Panc1 (cell line): ENCODE measurements at regions not wholly inside any gene's neighbourhood (a gene's known extent, or its start where the extent isn't known, plus 50 kb on each side); places are given as distances from the start of the nearest gene placed in this dataset.

Experiments
- ATAC-seq: fragments of 200-7000 bp; cut with Tn5 transposase; 2 replicates; pipeline ENCODE4 v1.9.1; 2020; ENCODE audit warnings: mild to moderate bottlenecking, moderate library complexity
- BruUV-seq: library from RNA; stranded (reverse); fragments of 400-500 nt; replicated peaks from 2 replicates; lab custom pipeline; 2021; lab: Mats Ljungman, UMichigan
- CTCF ChIA-PET: fragments of 300-600 bp; sonication (Branson Sonifier 250); formaldehyde crosslinking; loops from one replicate; lab custom pipeline; 2022; ENCODE audit warnings: antibody characterized with exemption; lab: Charles Lee
- POLR2A ChIA-PET: fragments of 300-600 bp; sonication (Branson Sonifier 250); formaldehyde crosslinking; loops from one replicate; lab custom pipeline; 2022; ENCODE audit warnings: antibody characterized with exemption; lab: Charles Lee
- DNase-seq: peaks from one replicate; pipeline ENCODE4 v3.0.0-alpha.2; 2010; ENCODE audit warnings: low read depth, low spot score
- H3K27ac ChIP-seq: 2 replicates; pipeline ENCODE4 v1.5.1; 2011; ENCODE audit warnings: mild to moderate bottlenecking, low read length, inconsistent platforms
- H3K27me3 ChIP-seq: fragments of 200-500 bp; sonication (Bioruptor generic); 2 replicates; pipeline ENCODE4 v1.6.0; 2014; ENCODE audit warnings: low read length, inconsistent platforms; ENCODE audit not compliant: control insufficient read depth, insufficient read depth
- H3K36me3 ChIP-seq: fragments of 200-500 bp; sonication (Bioruptor generic); 2 replicates; pipeline ENCODE4 v1.5.1; 2014; ENCODE audit warnings: inconsistent platforms, mild to moderate bottlenecking, low read length, moderate library complexity; ENCODE audit not compliant: control insufficient read depth, insufficient read depth
- H3K4me1 ChIP-seq: 2 replicates; pipeline ENCODE4 v1.5.1; 2011; ENCODE audit warnings: inconsistent platforms, mild to moderate bottlenecking, low read length, moderate library complexity; ENCODE audit not compliant: control insufficient read depth, insufficient read depth
- H3K4me3 ChIP-seq, 2 experiments: 2 replicates each; pipeline ENCODE4 v1.5.1; 2011 to 2012; ENCODE audit warnings: low read depth in 2 of 2, low read length in 2 of 2, mild to moderate bottlenecking in 2 of 2, inconsistent platforms in 1 of 2, moderate library complexity in 1 of 2
- H3K9me3 ChIP-seq: fragments of 200-500 bp; sonication (Bioruptor generic); 2 replicates; pipeline ENCODE4 v1.5.1; 2014; ENCODE audit warnings: low read depth, mild to moderate bottlenecking, inconsistent platforms, low read length, moderate library complexity; ENCODE audit not compliant: control insufficient read depth, insufficient read depth
- POLR2AphosphoS5 ChIP-seq: IDR thresholded peaks from 2 replicates; pipeline ENCODE4 v1.6.1; 2012; ENCODE audit warnings: mild to moderate bottlenecking, low read depth, low read length, moderate library complexity
- SIN3A ChIP-seq: IDR thresholded peaks from 2 replicates; pipeline ENCODE4 v1.6.1; 2012; ENCODE audit warnings: low read depth, mild to moderate bottlenecking, low read length, moderate library complexity, borderline replicate concordance; ENCODE audit not compliant: insufficient read depth
- TCF7L2 ChIP-seq: IDR thresholded peaks from 2 replicates; pipeline ENCODE4 v1.6.1; 2011; ENCODE audit warnings: mild to moderate bottlenecking, low read depth, low read length, inconsistent platforms
- in situ Hi-C: cut with HindIII; loops from 2 replicates; pipeline ENCODE4 v1.10.0; 2016; ENCODE audit warnings: low sequenced_read_pairs, low pct_unique_long_range_greater_than_20kb
- intact Hi-C: fragments of 100-400 bp; cut with micrococcal nuclease; formaldehyde crosslinking; loops from one replicate; pipeline ENCODE4 v1.10.0; 2022; ENCODE audit not compliant: unreplicated experiment
- TF ChIP-seq, protein P1 (sequence below): fragments of 450-650 bp; IDR thresholded peaks from 2 replicates; pipeline ENCODE4 v1.5.1; 2017; ENCODE audit warnings: mild to moderate bottlenecking
- TF ChIP-seq, protein P2 (sequence below), 2 experiments: IDR thresholded peaks; 2 replicates each; pipeline ENCODE4 v1.6.1; 2011 to 2012; ENCODE audit warnings: low read depth in 2 of 2, control low read depth in 1 of 2, low read length in 1 of 2, mild to moderate bottlenecking in 1 of 2, moderate library complexity in 1 of 2; ENCODE audit not compliant: insufficient read depth in 1 of 2

DNA sequence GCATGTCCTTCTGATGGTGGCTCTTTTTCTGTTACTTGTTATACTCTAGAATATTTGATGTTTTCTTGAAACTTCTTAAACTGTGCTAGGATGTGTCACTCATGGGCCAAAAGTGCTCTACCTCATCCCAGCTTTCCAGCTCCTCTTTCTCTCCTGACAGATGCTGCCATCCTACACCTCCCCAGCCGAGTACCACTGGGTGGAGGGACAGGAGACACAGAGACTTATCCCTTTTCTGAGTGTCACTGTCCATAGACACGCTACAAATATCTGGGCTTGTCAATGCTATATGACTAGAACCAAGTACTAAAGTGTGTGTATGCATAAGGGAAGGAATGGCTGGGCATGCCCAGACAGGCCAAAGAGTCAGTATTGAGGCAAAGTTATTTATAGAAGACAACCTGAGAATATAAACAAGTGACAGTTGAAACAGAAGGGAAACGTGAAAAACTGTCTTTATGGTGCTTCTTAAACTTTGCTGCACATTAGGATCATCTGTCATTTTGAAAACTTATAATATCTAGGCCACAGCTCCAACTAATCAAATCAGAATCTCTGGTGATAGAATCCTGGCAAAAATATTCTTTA lies 188.0 kb downstream of the CARTPT start:
- ATAC-seq (no peak), DNase-seq (no peak)
- BruUV-seq: no TSS peak
- ChIA-PET CTCF (no interaction called here), POLR2A (no interaction called here)
- H3K4me3 ChIP-seq: no peak overlapping the region
- H3K9me3 ChIP-seq: no peaks in the 10 kb centered on the region
- intact Hi-C loops: loop anchor here (10.0 kb wide), 1 partner anchor 122 kb away; no protein-coding TSS in a partner anchor
- in situ Hi-C loops: no loop called here
- H3K27me3 ChIP-seq: no peaks in the 10 kb centered on the region
- H3K36me3 ChIP-seq: no peaks in the 10 kb centered on the region
- TF ChIP-seq POLR2AphosphoS5 (no peak), TCF7L2 (no peak), SIN3A (no peak)
- TF ChIP-seq, protein P1, sequence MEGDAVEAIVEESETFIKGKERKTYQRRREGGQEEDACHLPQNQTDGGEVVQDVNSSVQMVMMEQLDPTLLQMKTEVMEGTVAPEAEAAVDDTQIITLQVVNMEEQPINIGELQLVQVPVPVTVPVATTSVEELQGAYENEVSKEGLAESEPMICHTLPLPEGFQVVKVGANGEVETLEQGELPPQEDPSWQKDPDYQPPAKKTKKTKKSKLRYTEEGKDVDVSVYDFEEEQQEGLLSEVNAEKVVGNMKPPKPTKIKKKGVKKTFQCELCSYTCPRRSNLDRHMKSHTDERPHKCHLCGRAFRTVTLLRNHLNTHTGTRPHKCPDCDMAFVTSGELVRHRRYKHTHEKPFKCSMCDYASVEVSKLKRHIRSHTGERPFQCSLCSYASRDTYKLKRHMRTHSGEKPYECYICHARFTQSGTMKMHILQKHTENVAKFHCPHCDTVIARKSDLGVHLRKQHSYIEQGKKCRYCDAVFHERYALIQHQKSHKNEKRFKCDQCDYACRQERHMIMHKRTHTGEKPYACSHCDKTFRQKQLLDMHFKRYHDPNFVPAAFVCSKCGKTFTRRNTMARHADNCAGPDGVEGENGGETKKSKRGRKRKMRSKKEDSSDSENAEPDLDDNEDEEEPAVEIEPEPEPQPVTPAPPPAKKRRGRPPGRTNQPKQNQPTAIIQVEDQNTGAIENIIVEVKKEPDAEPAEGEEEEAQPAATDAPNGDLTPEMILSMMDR: no peak
- TF ChIP-seq, protein P2, sequence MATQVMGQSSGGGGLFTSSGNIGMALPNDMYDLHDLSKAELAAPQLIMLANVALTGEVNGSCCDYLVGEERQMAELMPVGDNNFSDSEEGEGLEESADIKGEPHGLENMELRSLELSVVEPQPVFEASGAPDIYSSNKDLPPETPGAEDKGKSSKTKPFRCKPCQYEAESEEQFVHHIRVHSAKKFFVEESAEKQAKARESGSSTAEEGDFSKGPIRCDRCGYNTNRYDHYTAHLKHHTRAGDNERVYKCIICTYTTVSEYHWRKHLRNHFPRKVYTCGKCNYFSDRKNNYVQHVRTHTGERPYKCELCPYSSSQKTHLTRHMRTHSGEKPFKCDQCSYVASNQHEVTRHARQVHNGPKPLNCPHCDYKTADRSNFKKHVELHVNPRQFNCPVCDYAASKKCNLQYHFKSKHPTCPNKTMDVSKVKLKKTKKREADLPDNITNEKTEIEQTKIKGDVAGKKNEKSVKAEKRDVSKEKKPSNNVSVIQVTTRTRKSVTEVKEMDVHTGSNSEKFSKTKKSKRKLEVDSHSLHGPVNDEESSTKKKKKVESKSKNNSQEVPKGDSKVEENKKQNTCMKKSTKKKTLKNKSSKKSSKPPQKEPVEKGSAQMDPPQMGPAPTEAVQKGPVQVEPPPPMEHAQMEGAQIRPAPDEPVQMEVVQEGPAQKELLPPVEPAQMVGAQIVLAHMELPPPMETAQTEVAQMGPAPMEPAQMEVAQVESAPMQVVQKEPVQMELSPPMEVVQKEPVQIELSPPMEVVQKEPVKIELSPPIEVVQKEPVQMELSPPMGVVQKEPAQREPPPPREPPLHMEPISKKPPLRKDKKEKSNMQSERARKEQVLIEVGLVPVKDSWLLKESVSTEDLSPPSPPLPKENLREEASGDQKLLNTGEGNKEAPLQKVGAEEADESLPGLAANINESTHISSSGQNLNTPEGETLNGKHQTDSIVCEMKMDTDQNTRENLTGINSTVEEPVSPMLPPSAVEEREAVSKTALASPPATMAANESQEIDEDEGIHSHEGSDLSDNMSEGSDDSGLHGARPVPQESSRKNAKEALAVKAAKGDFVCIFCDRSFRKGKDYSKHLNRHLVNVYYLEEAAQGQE (IDR thresholded peaks at IDR 0.05; ENCODE audit: insufficient read depth in 1 of 2, low read depth in 2 of 2, low read length in 1 of 2): no peak
- no peaks in the 10 kb centered on the region for H3K4me1 ChIP-seq
- H3K27ac ChIP-seq: no peak overlapping the region

DNA sequence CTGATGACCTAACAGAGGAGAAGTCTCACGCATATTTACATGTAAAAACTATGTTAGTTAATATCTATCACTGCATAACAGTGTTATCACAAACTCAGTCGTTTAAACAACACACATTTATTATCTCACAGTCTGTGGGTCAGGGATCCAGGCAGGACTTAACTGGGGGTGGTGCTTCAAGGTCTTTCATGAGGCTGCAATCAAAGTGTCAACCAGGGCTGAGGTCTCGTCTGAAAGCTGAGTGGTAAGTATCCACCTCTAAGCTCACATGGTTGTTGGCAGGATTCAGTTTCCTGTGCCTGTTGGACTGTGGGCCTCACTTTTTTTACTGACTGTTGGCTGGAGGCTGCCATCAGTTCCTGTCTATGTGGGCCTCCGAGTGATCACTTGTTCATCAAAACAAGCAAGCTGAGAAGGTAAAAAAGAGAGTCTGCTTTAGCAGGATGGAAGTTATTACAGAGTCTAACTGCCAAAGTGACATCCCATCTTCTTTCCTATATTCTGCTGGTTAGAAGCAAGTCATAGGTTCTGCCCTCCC lies 188.6 kb downstream of the CARTPT start:
- no TSS peak for BruUV-seq
- DNase-seq: no peak
- no peaks in the 10 kb centered on the region for H3K4me1 ChIP-seq
- TF ChIP-seq SIN3A (no peak), POLR2AphosphoS5 (no peak), TCF7L2 (no peak)
- TF ChIP-seq, protein P2 (IDR thresholded peaks at IDR 0.05; ENCODE audit: insufficient read depth in 1 of 2, low read depth in 2 of 2, low read length in 1 of 2): no peak
- TF ChIP-seq, protein P1: no peak
- intact Hi-C loops (loop anchor here (10.0 kb wide), 1 partner anchor 123 kb away; no protein-coding TSS in a partner anchor), in situ Hi-C loops (no loop called here)
- POLR2A ChIA-PET: no interaction called here
- H3K36me3 ChIP-seq: no peaks in the 10 kb centered on the region
- H3K4me3 ChIP-seq: no peak overlapping the region
- CTCF ChIA-PET: no interaction called here
- no peak for ATAC-seq
- H3K27me3 ChIP-seq: no peaks in the 10 kb centered on the region
- no peaks in the 10 kb centered on the region for H3K9me3 ChIP-seq
- H3K27ac ChIP-seq: no peak overlapping the region
